Chondrocyte (in vitro differentiated cells): ENCODE measurements at regions not wholly inside any gene's neighbourhood (a gene's known extent, or its start where the extent isn't known, plus 50 kb on each side); places are given as distances from the start of the nearest gene placed in this dataset.

Experiments
- DNase-seq: peaks from one replicate; pipeline ENCODE4 v3.0.0; 2021; ENCODE audit warnings: mixed read lengths, low spot score
- H3K27ac Mint-ChIP-seq: one replicate; pipeline ENCODE4 v1.8.0; 2021; ENCODE audit warnings: mild to moderate bottlenecking, moderate library complexity, mixed read lengths; ENCODE audit not compliant: unreplicated experiment
- H3K27me3 Mint-ChIP-seq: 2 replicates; pipeline ENCODE4 v1.8.0; 2021; ENCODE audit warnings: low read depth, mixed read lengths
- H3K36me3 Mint-ChIP-seq: 2 replicates; pipeline ENCODE4 v1.8.0; 2021; ENCODE audit warnings: low read depth, mixed read lengths
- H3K4me1 Mint-ChIP-seq: 2 replicates; pipeline ENCODE4 v1.8.0; 2021; ENCODE audit warnings: low read depth, mild to moderate bottlenecking, mixed read lengths
- H3K4me3 Mint-ChIP-seq: one replicate; pipeline ENCODE4 v1.8.0; 2021; ENCODE audit warnings: mild to moderate bottlenecking, moderate library complexity, mixed read lengths; ENCODE audit not compliant: unreplicated experiment
- H3K9me3 Mint-ChIP-seq: 2 replicates; pipeline ENCODE4 v1.8.0; 2021; ENCODE audit warnings: low read depth, mixed read lengths
- CTCF ChIP-seq: fragments of 200-600 bp; sonication (generic); IDR thresholded peaks from 2 replicates; pipeline ENCODE4 v1.5.0; 2021; ENCODE audit warnings: antibody characterized with exemption, mild to moderate bottlenecking, moderate library complexity

- Mint-ChIP-seq H3K4me1 (no peaks in the 10 kb centered on the region), H3K9me3 (peaks cover 25% of the 10 kb centered on the region), H3K27ac (no peak overlapping the region), H3K27me3 (no peaks in the 10 kb centered on the region), H3K36me3 (peaks cover 3% of the 10 kb centered on the region), H3K4me3 (no peak overlapping the region)
- no peak for DNase-seq
- no peak for TF ChIP-seq CTCF
Observed at GRCh38 chr11:79960461-79960860, 519.6 kb upstream of the TENM4 start.

GRCh38 chr11:79959318-79959717 is 518.5 kb upstream of the TENM4 start:
- H3K4me1 Mint-ChIP-seq, result no peaks in the 10 kb centered on the region
- no peak for TF ChIP-seq CTCF
- H3K27me3 Mint-ChIP-seq, result no peaks in the 10 kb centered on the region
- no peak for DNase-seq
- H3K36me3 Mint-ChIP-seq, result peaks cover 3% of the 10 kb centered on the region
- peaks cover 25% of the 10 kb centered on the region for H3K9me3 Mint-ChIP-seq
- no peak overlapping the region for H3K4me3 Mint-ChIP-seq
- H3K27ac Mint-ChIP-seq, result no peak overlapping the region

- Mint-ChIP-seq H3K27ac (no peak overlapping the region), H3K36me3 (peaks cover 3% of the 10 kb centered on the region), H3K9me3 (peaks cover 25% of the 10 kb centered on the region), H3K4me1 (no peaks in the 10 kb centered on the region), H3K27me3 (no peaks in the 10 kb centered on the region), H3K4me3 (no peak overlapping the region)
- TF ChIP-seq CTCF, result no peak
- DNase-seq, result no peak
Observed at GRCh38 chr11:79957702-79958101, 516.9 kb upstream of the TENM4 start.

GRCh38 chr11:79956061-79956460 is 515.2 kb upstream of the TENM4 start:
- no peaks in the 10 kb centered on the region for H3K27me3 Mint-ChIP-seq
- no peak for DNase-seq
- H3K4me3 Mint-ChIP-seq, result no peak overlapping the region
- H3K27ac Mint-ChIP-seq, result no peak overlapping the region
- H3K4me1 Mint-ChIP-seq, result no peaks in the 10 kb centered on the region
- no peak for TF ChIP-seq CTCF
- H3K9me3 Mint-ChIP-seq, result peaks cover 25% of the 10 kb centered on the region
- peaks cover 3% of the 10 kb centered on the region for H3K36me3 Mint-ChIP-seq

GRCh38 chr11:79953629-79954028 is 512.8 kb upstream of the TENM4 start:
- DNase-seq, result no peak
- Mint-ChIP-seq H3K27ac (no peak overlapping the region), H3K36me3 (peaks cover 2% of the 10 kb centered on the region), H3K4me3 (no peak overlapping the region), H3K4me1 (no peaks in the 10 kb centered on the region), H3K27me3 (no peaks in the 10 kb centered on the region), H3K9me3 (peaks cover 11% of the 10 kb centered on the region)
- no peak for TF ChIP-seq CTCF
